ENCODE measurements at regions not wholly inside any gene's neighbourhood (a gene's known extent, or its start where the extent isn't known, plus 50 kb on each side); places are given as distances from the start of the nearest gene placed in this dataset.
"Not testable (repeated sequence)": the region's sequence is repeated elsewhere in the genome, so short reads cannot be mapped to it uniquely, and the experiment has no call there.

- Histone ChIP-seq H3K27me3 (no peaks in the 10 kb centered on the region), H3K27ac (no peak overlapping the region), H3K36me3 (no peaks in the 10 kb centered on the region), H3K4me1 (no peaks in the 10 kb centered on the region), H3K9me3 (no peaks in the 10 kb centered on the region), H3K4me3 (no peak overlapping the region)
- ATAC-seq (no peak), DNase-seq (no peak)
- TF ChIP-seq, protein P1, sequence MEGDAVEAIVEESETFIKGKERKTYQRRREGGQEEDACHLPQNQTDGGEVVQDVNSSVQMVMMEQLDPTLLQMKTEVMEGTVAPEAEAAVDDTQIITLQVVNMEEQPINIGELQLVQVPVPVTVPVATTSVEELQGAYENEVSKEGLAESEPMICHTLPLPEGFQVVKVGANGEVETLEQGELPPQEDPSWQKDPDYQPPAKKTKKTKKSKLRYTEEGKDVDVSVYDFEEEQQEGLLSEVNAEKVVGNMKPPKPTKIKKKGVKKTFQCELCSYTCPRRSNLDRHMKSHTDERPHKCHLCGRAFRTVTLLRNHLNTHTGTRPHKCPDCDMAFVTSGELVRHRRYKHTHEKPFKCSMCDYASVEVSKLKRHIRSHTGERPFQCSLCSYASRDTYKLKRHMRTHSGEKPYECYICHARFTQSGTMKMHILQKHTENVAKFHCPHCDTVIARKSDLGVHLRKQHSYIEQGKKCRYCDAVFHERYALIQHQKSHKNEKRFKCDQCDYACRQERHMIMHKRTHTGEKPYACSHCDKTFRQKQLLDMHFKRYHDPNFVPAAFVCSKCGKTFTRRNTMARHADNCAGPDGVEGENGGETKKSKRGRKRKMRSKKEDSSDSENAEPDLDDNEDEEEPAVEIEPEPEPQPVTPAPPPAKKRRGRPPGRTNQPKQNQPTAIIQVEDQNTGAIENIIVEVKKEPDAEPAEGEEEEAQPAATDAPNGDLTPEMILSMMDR (IDR thresholded peaks at IDR 0.05) = no peak
- intact Hi-C loops (cut with DNase I) = no loop called here
These were observed 98.7 kb upstream of the SEMA3D start for GRCh38 chr7:85285527-85285926.

DNA sequence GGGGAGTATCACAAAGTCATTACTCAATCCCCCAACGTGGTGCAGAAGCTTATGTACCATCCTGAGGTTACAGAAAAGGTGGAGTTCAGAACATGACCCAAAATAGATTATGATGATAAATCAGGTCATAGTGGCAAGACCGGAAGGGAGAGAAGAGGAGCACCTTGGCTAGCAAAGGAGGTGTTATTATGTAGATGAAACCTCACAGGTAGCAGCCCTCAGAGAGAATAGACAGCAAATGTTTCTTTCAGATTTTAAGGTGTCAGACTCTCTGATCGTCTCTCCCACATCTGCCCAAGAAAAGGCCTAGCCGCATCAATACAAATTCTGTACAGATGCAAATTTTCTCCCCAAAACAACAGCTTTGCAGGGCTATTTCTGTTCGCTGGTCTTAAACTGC, 88.3 kb upstream of the SEMA3D start:
- Histone ChIP-seq H3K4me3 (no peak overlapping the region), H3K4me1 (no peaks in the 10 kb centered on the region), H3K9me3 (no peaks in the 10 kb centered on the region), H3K36me3 (no peaks in the 10 kb centered on the region), H3K27ac (no peak overlapping the region), H3K27me3 (no peaks in the 10 kb centered on the region)
- DNase-seq (no peak), ATAC-seq (no peak)
- intact Hi-C loops (cut with DNase I) = no loop called here
- TF ChIP-seq, protein P1 (IDR thresholded peaks at IDR 0.05) = no peak

- Histone ChIP-seq H3K4me3 (no peak overlapping the region), H3K4me1 (no peaks in the 10 kb centered on the region), H3K27ac (no peak overlapping the region), H3K9me3 (no peaks in the 10 kb centered on the region), H3K36me3 (no peaks in the 10 kb centered on the region), H3K27me3 (no peaks in the 10 kb centered on the region)
- TF ChIP-seq, protein P1 (IDR thresholded peaks at IDR 0.05) = no peak
- intact Hi-C loops (cut with DNase I) = no loop called here
- DNase-seq (no peak), ATAC-seq (no peak)
These were observed 87.6 kb upstream of the SEMA3D start for GRCh38 chr7:85274454-85274853.

- TF ChIP-seq, protein P1 (IDR thresholded peaks at IDR 0.05) = no peak
- Histone ChIP-seq H3K27ac (no peak overlapping the region), H3K36me3 (no peaks in the 10 kb centered on the region), H3K4me3 (no peak overlapping the region), H3K9me3 (no peaks in the 10 kb centered on the region), H3K27me3 (no peaks in the 10 kb centered on the region), H3K4me1 (no peaks in the 10 kb centered on the region)
- ATAC-seq = no peak
- DNase-seq = no peak
- intact Hi-C loops (cut with DNase I) = no loop called here
These were observed 76.0 kb upstream of the SEMA3D start for GRCh38 chr7:85262891-85263290.

GRCh38 chr7:85261336-85261735, 74.5 kb upstream of the SEMA3D start:
- no peaks in the 10 kb centered on the region for H3K36me3 ChIP-seq
- no peaks in the 10 kb centered on the region for H3K9me3 ChIP-seq
- intact Hi-C loops (cut with DNase I) = no loop called here
- no peak overlapping the region for H3K27ac ChIP-seq
- TF ChIP-seq, protein P1 (IDR thresholded peaks at IDR 0.05) = no peak
- no peak overlapping the region for H3K4me3 ChIP-seq
- ATAC-seq = no peak
- DNase-seq = no peak
- H3K27me3 ChIP-seq = no peaks in the 10 kb centered on the region
- H3K4me1 ChIP-seq = no peaks in the 10 kb centered on the region

GRCh38 chr7:85249787-85250186, 62.9 kb upstream of the SEMA3D start:
- H3K36me3 ChIP-seq; ATAC-seq; DNase-seq; H3K27me3 ChIP-seq; H3K4me3 ChIP-seq; H3K9me3 ChIP-seq; H3K27ac ChIP-seq; intact Hi-C loops (cut with DNase I); H3K4me1 ChIP-seq: not testable (repeated sequence)
